ENCODE measurements at regions not wholly inside any gene's neighbourhood (a gene's known extent, or its start where the extent isn't known, plus 50 kb on each side); places are given as distances from the start of the nearest gene placed in this dataset.
"Not testable (repeated sequence)": the region's sequence is repeated elsewhere in the genome, so short reads cannot be mapped to it uniquely, and the experiment has no call there.

DNA sequence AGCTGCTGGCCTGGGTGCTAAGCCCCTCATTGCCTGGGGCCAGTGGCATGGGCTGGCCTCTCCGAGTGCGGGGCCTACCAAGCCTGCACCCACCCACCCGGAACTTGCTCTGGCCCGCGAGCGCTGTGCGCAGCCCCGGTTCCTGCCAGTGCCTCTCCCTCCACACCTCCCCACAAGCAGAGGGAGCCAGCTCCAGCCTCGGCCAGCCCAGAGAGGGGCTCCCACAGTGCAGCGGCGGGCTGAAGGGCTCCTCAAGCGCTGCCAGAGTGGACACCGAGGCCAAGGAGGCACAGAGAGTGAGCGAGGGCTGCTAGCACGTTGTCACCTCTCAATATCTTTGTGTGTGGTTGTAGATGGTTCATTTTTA is 74.8 kb upstream of the ATP1A1 start:
- H3K4me3 Mint-ChIP-seq (ENCODE audit: low read depth); H3K9me3 Mint-ChIP-seq; H3K27ac Mint-ChIP-seq; H3K36me3 Mint-ChIP-seq (ENCODE audit: low read depth); DNase-seq (ENCODE audit: low spot score); H3K4me1 Mint-ChIP-seq (ENCODE audit: low read depth); intact Hi-C loops (cut with micrococcal nuclease); H3K27me3 Mint-ChIP-seq (ENCODE audit: low read depth): not testable (repeated sequence)

DNA sequence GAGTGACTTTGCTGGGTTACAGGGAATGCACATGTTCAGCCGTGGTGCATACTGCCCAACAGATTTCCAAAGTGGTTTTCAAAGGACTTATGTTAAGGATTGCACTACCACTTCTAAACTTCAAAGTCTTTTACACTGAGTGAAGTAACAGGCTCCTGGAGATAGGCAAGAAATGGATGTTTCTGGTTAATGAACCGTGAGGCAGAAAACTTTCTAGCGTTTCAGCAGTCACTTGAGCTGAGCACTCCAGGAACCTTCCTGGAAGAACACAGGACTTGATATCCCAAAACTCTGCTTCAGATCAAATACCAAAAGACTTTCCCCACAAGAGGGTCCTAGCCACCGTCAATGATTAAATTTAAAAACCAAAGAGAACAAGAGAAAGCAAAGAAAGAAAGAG is 74.3 kb upstream of the ATP1A1 start:
- Mint-ChIP-seq H3K27ac (no peak overlapping the region), H3K27me3 (ENCODE audit: low read depth) (peaks cover 3% of the 10 kb centered on the region), H3K4me1 (ENCODE audit: low read depth) (no peaks in the 10 kb centered on the region), H3K4me3 (ENCODE audit: low read depth) (no peak overlapping the region), H3K36me3 (ENCODE audit: low read depth) (no peaks in the 10 kb centered on the region), H3K9me3 (no peaks in the 10 kb centered on the region)
- intact Hi-C loops (cut with micrococcal nuclease), result no loop called here
- no peak for DNase-seq (ENCODE audit: low spot score)

DNA sequence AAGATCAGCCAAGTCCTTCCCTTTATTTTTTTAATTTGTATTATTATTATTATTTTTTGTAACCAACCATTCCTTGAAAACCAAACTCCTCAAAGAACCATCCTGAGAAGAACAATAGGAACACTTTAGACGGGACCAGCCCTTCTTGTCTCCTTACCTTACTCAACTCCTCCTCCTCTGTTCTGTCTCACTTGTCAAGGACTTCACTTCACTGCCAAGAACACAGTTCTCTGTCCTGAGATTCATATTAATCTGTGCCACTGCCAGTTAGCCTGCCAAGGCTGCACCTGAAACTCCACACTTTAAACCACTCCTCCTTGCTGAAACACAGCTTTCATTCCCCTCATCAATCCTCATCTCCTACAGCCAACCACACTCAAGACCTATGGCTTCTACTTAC is 73.8 kb upstream of the ATP1A1 start:
- Mint-ChIP-seq H3K4me1 (ENCODE audit: low read depth) (no peaks in the 10 kb centered on the region), H3K36me3 (ENCODE audit: low read depth) (no peaks in the 10 kb centered on the region), H3K27ac (no peak overlapping the region), H3K9me3 (no peaks in the 10 kb centered on the region), H3K4me3 (ENCODE audit: low read depth) (no peak overlapping the region), H3K27me3 (ENCODE audit: low read depth) (peaks cover 7% of the 10 kb centered on the region)
- no peak for DNase-seq (ENCODE audit: low spot score)
- intact Hi-C loops (cut with micrococcal nuclease), result no loop called here

DNA sequence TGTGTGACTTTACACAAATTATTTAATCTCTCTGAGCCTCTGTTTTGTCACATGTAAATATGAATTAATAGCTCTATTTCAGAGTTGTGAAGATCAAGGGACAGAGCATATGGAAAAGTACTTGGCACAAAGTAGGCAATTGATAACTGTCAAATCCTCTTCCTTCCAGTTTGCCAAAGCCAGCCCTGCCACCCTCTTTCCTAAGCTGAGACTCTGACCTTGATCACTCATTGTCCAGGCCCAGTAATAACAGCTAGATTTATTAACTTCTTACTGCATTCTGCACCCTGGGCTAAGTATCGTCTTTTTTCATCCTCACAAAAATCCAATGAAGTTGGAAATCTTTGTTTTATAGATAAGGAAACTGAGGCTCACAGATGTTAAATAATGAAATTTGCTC is 70.8 kb upstream of the ATP1A1 start:
- Mint-ChIP-seq H3K27me3 (ENCODE audit: low read depth) (peaks cover 9% of the 10 kb centered on the region), H3K27ac (no peak overlapping the region), H3K4me3 (ENCODE audit: low read depth) (no peak overlapping the region), H3K9me3 (no peaks in the 10 kb centered on the region), H3K4me1 (ENCODE audit: low read depth) (no peaks in the 10 kb centered on the region), H3K36me3 (ENCODE audit: low read depth) (no peaks in the 10 kb centered on the region)
- no peak for DNase-seq (ENCODE audit: low spot score)
- intact Hi-C loops (cut with micrococcal nuclease), result no loop called here

DNA sequence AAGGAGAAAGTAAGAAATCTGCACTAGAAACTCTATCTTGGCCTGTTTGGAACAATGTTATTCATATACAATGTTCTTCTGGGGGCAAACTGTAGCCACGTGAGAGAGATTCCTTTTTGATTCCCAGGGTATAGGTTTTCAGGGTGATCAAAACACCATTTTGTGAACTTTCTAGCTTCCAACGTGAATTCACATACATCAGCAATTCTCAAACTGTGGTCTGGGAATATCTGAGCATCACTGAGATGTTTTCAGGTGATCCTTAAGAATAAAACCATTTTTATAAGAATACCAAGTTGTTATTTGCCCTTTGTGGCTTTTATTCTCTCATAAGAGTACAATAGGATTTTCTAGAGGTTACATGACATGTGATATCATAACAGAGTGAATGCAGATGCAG is 66.9 kb upstream of the ATP1A1 start:
- Mint-ChIP-seq H3K27me3 (ENCODE audit: low read depth) (peaks cover 9% of the 10 kb centered on the region), H3K27ac (no peak overlapping the region), H3K4me1 (ENCODE audit: low read depth) (no peaks in the 10 kb centered on the region), H3K4me3 (ENCODE audit: low read depth) (no peak overlapping the region), H3K9me3 (no peaks in the 10 kb centered on the region), H3K36me3 (ENCODE audit: low read depth) (no peaks in the 10 kb centered on the region)
- no peak for DNase-seq (ENCODE audit: low spot score)
- intact Hi-C loops (cut with micrococcal nuclease), result no loop called here

GRCh38 chr1:116306840-116307442 is 66.1 kb upstream of the ATP1A1 start:
- no peaks in the 10 kb centered on the region for H3K4me1 Mint-ChIP-seq (ENCODE audit: low read depth)
- no peaks in the 10 kb centered on the region for H3K36me3 Mint-ChIP-seq (ENCODE audit: low read depth)
- intact Hi-C loops (cut with micrococcal nuclease), result no loop called here
- no peak overlapping the region for H3K27ac Mint-ChIP-seq
- peaks cover 9% of the 10 kb centered on the region for H3K27me3 Mint-ChIP-seq (ENCODE audit: low read depth)
- H3K9me3 Mint-ChIP-seq, result no peaks in the 10 kb centered on the region
- no peak overlapping the region for H3K4me3 Mint-ChIP-seq (ENCODE audit: low read depth)
- DNase-seq (ENCODE audit: low spot score), result no peak

DNA sequence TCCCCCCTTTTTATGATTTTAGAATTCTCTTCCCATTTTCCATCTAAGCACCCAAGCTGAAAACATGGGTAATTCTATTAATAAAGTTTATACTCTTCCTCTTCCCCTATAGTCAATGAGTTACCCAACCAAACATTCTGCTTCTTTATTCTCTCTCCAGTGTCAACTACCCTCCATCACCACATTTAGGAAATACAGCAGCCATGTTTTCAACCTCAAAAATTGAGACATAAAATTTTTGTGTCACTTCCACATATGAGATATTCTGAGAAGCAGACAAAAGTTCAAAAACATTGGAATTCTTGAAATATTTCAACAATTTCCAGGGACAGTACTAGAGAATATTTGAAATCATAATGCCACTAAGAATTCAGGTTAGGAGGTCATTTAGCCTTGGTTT is 64.8 kb upstream of the ATP1A1 start:
- peaks cover 3% of the 10 kb centered on the region for H3K4me1 Mint-ChIP-seq (ENCODE audit: low read depth)
- H3K4me3 Mint-ChIP-seq (ENCODE audit: low read depth), result no peak overlapping the region
- no peaks in the 10 kb centered on the region for H3K9me3 Mint-ChIP-seq
- intact Hi-C loops (cut with micrococcal nuclease), result no loop called here
- no peak for DNase-seq (ENCODE audit: low spot score)
- H3K27me3 Mint-ChIP-seq (ENCODE audit: low read depth), result peaks cover 7% of the 10 kb centered on the region
- no peak overlapping the region for H3K27ac Mint-ChIP-seq
- no peaks in the 10 kb centered on the region for H3K36me3 Mint-ChIP-seq (ENCODE audit: low read depth)

- Mint-ChIP-seq H3K9me3 (no peaks in the 10 kb centered on the region), H3K36me3 (ENCODE audit: low read depth) (no peaks in the 10 kb centered on the region)
Measured at GRCh38 chr1:116309090-116309870, 63.8 kb upstream of the ATP1A1 start.

GRCh38 chr1:116310180-116310579 is 62.9 kb upstream of the ATP1A1 start:
- DNase-seq (ENCODE audit: low spot score), result no peak
- no peaks in the 10 kb centered on the region for H3K9me3 Mint-ChIP-seq
- no peak overlapping the region for H3K27ac Mint-ChIP-seq
- H3K27me3 Mint-ChIP-seq (ENCODE audit: low read depth), result peaks cover 4% of the 10 kb centered on the region
- intact Hi-C loops (cut with micrococcal nuclease), result no loop called here
- no peak overlapping the region for H3K4me3 Mint-ChIP-seq (ENCODE audit: low read depth)
- peaks cover 3% of the 10 kb centered on the region for H3K4me1 Mint-ChIP-seq (ENCODE audit: low read depth)
- no peaks in the 10 kb centered on the region for H3K36me3 Mint-ChIP-seq (ENCODE audit: low read depth)

More at GRCh38 chr1:116309090-116309870, 63.8 kb upstream of the ATP1A1 start:
- Mint-ChIP-seq H3K4me3 (ENCODE audit: low read depth) (no peak overlapping the region), H3K27ac (no peak overlapping the region), H3K27me3 (ENCODE audit: low read depth) (peaks cover 4% of the 10 kb centered on the region), H3K4me1 (ENCODE audit: low read depth) (peaks cover 3% of the 10 kb centered on the region)
- DNase-seq (ENCODE audit: low spot score), result no peak
- intact Hi-C loops (cut with micrococcal nuclease), result no loop called here

- Mint-ChIP-seq H3K4me3 (ENCODE audit: low read depth) (no peak overlapping the region), H3K4me1 (ENCODE audit: low read depth) (peaks cover 3% of the 10 kb centered on the region), H3K27me3 (ENCODE audit: low read depth) (peaks cover 4% of the 10 kb centered on the region), H3K9me3 (no peaks in the 10 kb centered on the region), H3K36me3 (ENCODE audit: low read depth) (no peaks in the 10 kb centered on the region), H3K27ac (no peak overlapping the region)
- intact Hi-C loops (cut with micrococcal nuclease), result no loop called here
- no peak for DNase-seq (ENCODE audit: low spot score)
Measured at GRCh38 chr1:116311193-116311592, 61.9 kb upstream of the ATP1A1 start.

DNA sequence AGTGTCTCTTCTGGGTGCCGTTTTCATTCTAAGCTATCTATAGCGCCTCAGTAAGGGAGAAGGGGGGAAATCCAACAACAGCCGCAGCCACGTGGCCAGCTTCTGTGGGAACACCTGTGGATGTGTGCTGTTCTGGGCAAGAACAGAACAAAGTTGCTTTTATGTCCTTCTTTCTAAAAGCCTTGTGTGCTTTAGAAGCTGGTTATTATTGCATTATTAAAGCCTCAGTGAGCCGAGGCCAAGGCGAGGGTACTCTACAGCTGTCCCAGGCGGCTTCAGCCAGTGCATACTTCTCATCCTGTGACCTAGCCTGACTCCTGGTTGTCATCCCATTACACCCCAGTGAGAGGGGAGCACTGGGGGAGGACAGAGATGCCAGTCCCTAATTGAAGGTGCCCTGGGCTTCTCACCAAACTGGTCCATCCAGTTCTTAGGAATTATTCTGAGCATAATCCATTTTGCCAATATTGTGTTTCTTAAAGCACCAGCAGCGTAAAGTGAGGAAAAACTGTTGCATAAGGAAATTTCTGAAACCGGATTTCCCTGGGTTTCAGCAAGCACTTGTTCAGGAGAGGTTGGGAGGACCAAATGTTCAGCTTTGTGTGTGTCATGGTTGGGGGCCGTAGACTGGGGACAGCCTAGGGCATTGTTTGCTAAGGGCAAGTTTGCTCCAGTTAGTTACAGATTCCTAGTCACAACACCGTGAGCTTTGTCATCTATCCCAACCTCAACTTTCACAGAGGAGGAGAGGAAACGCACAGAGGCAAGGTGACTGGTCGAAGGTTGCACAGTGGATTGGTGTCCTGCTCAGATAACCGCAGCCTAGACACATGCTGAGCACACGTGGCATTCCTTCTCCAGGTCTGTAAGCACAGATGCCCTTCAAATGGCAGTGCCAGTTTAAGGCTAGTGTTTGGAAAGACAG is 61.0 kb upstream of the ATP1A1 start:
- intact Hi-C loops (cut with micrococcal nuclease), result no loop called here

GRCh38 chr1:116312681-116313069 is 60.4 kb upstream of the ATP1A1 start:
- H3K27me3 Mint-ChIP-seq (ENCODE audit: low read depth), result peaks cover 4% of the 10 kb centered on the region
- no peak overlapping the region for H3K27ac Mint-ChIP-seq
- intact Hi-C loops (cut with micrococcal nuclease), result no loop called here
- H3K36me3 Mint-ChIP-seq (ENCODE audit: low read depth), result no peaks in the 10 kb centered on the region
- H3K4me3 Mint-ChIP-seq (ENCODE audit: low read depth), result no peak overlapping the region
- H3K9me3 Mint-ChIP-seq, result no peaks in the 10 kb centered on the region
- no peak for DNase-seq (ENCODE audit: low spot score)
- H3K4me1 Mint-ChIP-seq (ENCODE audit: low read depth), result peaks cover 3% of the 10 kb centered on the region

More for the DNA sequence above, 61.0 kb upstream of the ATP1A1 start:
- Mint-ChIP-seq H3K4me1 (ENCODE audit: low read depth) (peaks cover 3% of the 10 kb centered on the region), H3K9me3 (no peaks in the 10 kb centered on the region), H3K4me3 (ENCODE audit: low read depth) (no peak overlapping the region), H3K36me3 (ENCODE audit: low read depth) (no peaks in the 10 kb centered on the region), H3K27ac (no peak overlapping the region), H3K27me3 (ENCODE audit: low read depth) (peaks cover 4% of the 10 kb centered on the region)
- DNase-seq (ENCODE audit: low spot score), result no peak

GRCh38 chr1:116313776-116314175 is 59.3 kb upstream of the ATP1A1 start:
- Mint-ChIP-seq H3K36me3 (ENCODE audit: low read depth) (no peaks in the 10 kb centered on the region), H3K4me3 (ENCODE audit: low read depth) (no peak overlapping the region), H3K4me1 (ENCODE audit: low read depth) (peaks cover 3% of the 10 kb centered on the region), H3K27me3 (ENCODE audit: low read depth) (peaks cover 4% of the 10 kb centered on the region), H3K9me3 (no peaks in the 10 kb centered on the region), H3K27ac (no peak overlapping the region)
- intact Hi-C loops (cut with micrococcal nuclease), result no loop called here
- no peak for DNase-seq (ENCODE audit: low spot score)

All from activated T-helper 2 cell treated with anti-CD3 and anti-CD28 coated beads, Interferon-gamma antibody, Interleukin-2, Interleukin-4, amounts not matched to agents 10 μg/mL and 5 μg/mL and 100 μg/mL, durations not matched to agents 14 hours and 24 hours and 36 hours (primary cell).